GM12878 (cell line): ENCODE measurements at regions not wholly inside any gene's neighbourhood (a gene's known extent, or its start where the extent isn't known, plus 50 kb on each side); places are given as distances from the start of the nearest gene placed in this dataset.

Experiments used
- ATAC-seq: fragments of 200-7000 bp; cut with Tn5 transposase; 3 replicates; pipeline ENCODE4 v1.9.1; 2020; ENCODE audit warnings: mild to moderate bottlenecking, moderate library complexity
- BruUV-seq: library from RNA; stranded (reverse); fragments of 400-500 nt; replicated peaks from 2 replicates; lab custom pipeline; 2021; lab: Mats Ljungman, UMichigan
- CTCF ChIA-PET: fragments of 300-600 bp; sonication (Branson Sonifier 250); formaldehyde crosslinking; extraction: SDS; loops from one replicate; lab custom pipeline; 2021; ENCODE audit warnings: inconsistent platforms; lab: Yijun Ruan, JAX
- POLR2A ChIA-PET: fragments of 350-600 bp; formaldehyde crosslinking; extraction: SDS; loops from one replicate; lab custom pipeline; 2021; ENCODE audit warnings: inconsistent platforms; lab: Charles Lee
- RAD21 ChIA-PET: fragments of 300-600 bp; sonication (Branson Sonifier 250); formaldehyde crosslinking; loops from one replicate; lab custom pipeline; 2023; ENCODE audit warnings: antibody characterized with exemption; ENCODE audit not compliant: unreplicated experiment; lab: Charles Lee
- SMC1A ChIA-PET: fragments of 300-600 bp; sonication (Branson Sonifier 250); formaldehyde crosslinking; loops from one replicate; lab custom pipeline; 2023; ENCODE audit not compliant: unreplicated experiment, uncharacterized antibody; lab: Charles Lee
- DNase-seq: peaks from one replicate; pipeline ENCODE4 v3.0.0-alpha.2; 2011; ENCODE audit warnings: low read depth, low spot score
- FAIRE-seq: peaks from 3 replicates; lab custom pipeline; 2011; peaks lifted over from hg19 to GRCh38; lab: Jason Lieb, UNC
- H2AFZ ChIP-seq: 2 replicates; pipeline ENCODE4 v1.6.0; 2011; ENCODE audit warnings: low read depth, low read length, control low read depth; ENCODE audit not compliant: control insufficient read depth
- H3K27ac ChIP-seq: 2 replicates; pipeline ENCODE4 v1.5.1; 2011; ENCODE audit warnings: control low read depth; ENCODE audit not compliant: control insufficient read depth, insufficient read depth
- H3K27me3 ChIP-seq, 2 experiments: replicated peaks in 1 of 2; 2 replicates each; pipeline versions ENCODE4 v1.6.0 to v1.6.1; 2011; ENCODE audit warnings: low read length in 1 of 2; ENCODE audit not compliant: control insufficient read depth in 2 of 2, insufficient read depth in 2 of 2
- H3K36me3 ChIP-seq, 2 experiments: 2 replicates each; pipeline ENCODE4 v1.5.1; 2011; ENCODE audit warnings: low read length in 1 of 2; ENCODE audit not compliant: control insufficient read depth in 2 of 2, insufficient read depth in 2 of 2
- H3K4me1 ChIP-seq: 2 replicates; pipeline ENCODE4 v1.6.1; 2011; ENCODE audit warnings: mild to moderate bottlenecking, low read length, moderate library complexity, mixed read lengths; ENCODE audit not compliant: control insufficient read depth, insufficient read depth
- H3K4me2 ChIP-seq: 2 replicates; pipeline ENCODE4 v1.6.0; 2011; ENCODE audit warnings: control low read depth; ENCODE audit not compliant: control insufficient read depth, insufficient read depth
- H3K4me3 ChIP-seq: fragments of 200-600 bp; sonication (generic); 2 replicates; pipeline ENCODE4 v1.5.1; 2016
- H3K79me2 ChIP-seq: 2 replicates; pipeline ENCODE4 v1.6.0; 2011; ENCODE audit warnings: low read length; ENCODE audit not compliant: control insufficient read depth, insufficient read depth
- H3K9ac ChIP-seq: 2 replicates; pipeline ENCODE4 v1.8.0; 2011; ENCODE audit warnings: low read length, control low read depth, mixed read lengths; ENCODE audit not compliant: control insufficient read depth, insufficient read depth
- H3K9me3 ChIP-seq: replicated peaks from 3 replicates; pipeline ENCODE4 v1.5.1; 2011; ENCODE audit warnings: mild to moderate bottlenecking, low read length; ENCODE audit not compliant: control insufficient read depth, insufficient read depth
- H4K20me1 ChIP-seq: 2 replicates; pipeline ENCODE4 v1.6.0; 2011; ENCODE audit not compliant: control insufficient read depth, insufficient read depth
- CREB1 ChIP-seq: IDR thresholded peaks from 2 replicates; pipeline ENCODE4 v1.6.1; 2012; ENCODE audit warnings: low read depth, mild to moderate bottlenecking, inconsistent platforms
- LARP7 ChIP-seq: fragments of 450-650 bp; IDR thresholded peaks from 2 replicates; pipeline ENCODE4 v1.6.1; 2017; ENCODE audit warnings: mild to moderate bottlenecking
- MEF2B ChIP-seq: fragments of 450-650 bp; IDR thresholded peaks from 2 replicates; pipeline ENCODE4 v1.6.1; 2018; ENCODE audit warnings: mild to moderate bottlenecking, moderate library complexity; ENCODE audit not compliant: partially characterized antibody, poor library complexity, severe bottlenecking
- NFYA ChIP-seq: IDR thresholded peaks from 2 replicates; pipeline ENCODE4 v1.6.1; 2011; ENCODE audit warnings: low read depth, mild to moderate bottlenecking, low read length, improper control_type of control experiment, borderline replicate concordance
- NFYB ChIP-seq: IDR thresholded peaks from 2 replicates; pipeline ENCODE4 v1.6.1; 2011; ENCODE audit warnings: low read depth, mild to moderate bottlenecking, low read length, improper control_type of control experiment, moderate library complexity; ENCODE audit not compliant: insufficient read depth
- NRF1 ChIP-seq: conservative IDR thresholded peaks from 2 replicates; pipeline ENCODE4 v1.6.1; 2011; ENCODE audit warnings: mild to moderate bottlenecking, low read depth, low read length, improper control_type of control experiment
- PAX5 ChIP-seq: IDR thresholded peaks from 2 replicates; pipeline ENCODE4 v1.6.1; 2011; ENCODE audit warnings: low read depth, low read length, borderline replicate concordance
- POLR2AphosphoS2 ChIP-seq: IDR thresholded peaks from 2 replicates; pipeline ENCODE4 v1.6.1; 2011; ENCODE audit warnings: low read depth, mild to moderate bottlenecking, low read length, improper control_type of control experiment, moderate library complexity
- WRNIP1 ChIP-seq: IDR thresholded peaks from 2 replicates; pipeline ENCODE4 v1.6.1; 2011; ENCODE audit warnings: low read depth, low read length, improper control_type of control experiment, borderline replicate concordance
- ZBED1 ChIP-seq: IDR thresholded peaks from 2 replicates; pipeline ENCODE4 v1.6.1; 2016; ENCODE audit warnings: borderline replicate concordance
- ZNF274 ChIP-seq: IDR thresholded peaks from one replicate; pipeline ENCODE4 v1.8.0; 2011; ENCODE audit not compliant: insufficient read length, insufficient read depth
- ZNF622 ChIP-seq: fragments of 450-650 bp; IDR thresholded peaks from 2 replicates; pipeline ENCODE4 v1.6.1; 2017; ENCODE audit warnings: mild to moderate bottlenecking, inconsistent platforms
- ZZZ3 ChIP-seq: IDR thresholded peaks from 2 replicates; pipeline ENCODE4 v1.6.1; 2011; ENCODE audit warnings: low read depth; ENCODE audit not compliant: control insufficient read depth, insufficient read length
- WGBS: methylation state at CpG from one replicate; pipeline ENCODE4 v1.1.6; 2016; ENCODE audit warnings: low lambda C conversion rate; ENCODE audit not compliant: insufficient replicate concordance, insufficient coverage; ENCODE audit errors: missing lambda C conversion rate; 5-methylcytosine and 5-hydroxymethylcytosine counted together
- in situ Hi-C: fragments of 300-500 bp; cut with MboI; formaldehyde crosslinking; loops from 9 replicates; pipeline ENCODE4 v1.14.3; 2018; ENCODE audit warnings: mixed read lengths
- intact Hi-C: fragments of 100-400 bp; cut with micrococcal nuclease; formaldehyde crosslinking; loops from one replicate; pipeline ENCODE4 v1.14.2; 2022; ENCODE audit not compliant: unreplicated experiment
- TF ChIP-seq, protein P1 (sequence below): IDR thresholded peaks from 2 replicates; pipeline ENCODE4 v1.6.1; 2011; ENCODE audit warnings: borderline replicate concordance, low read depth, mild to moderate bottlenecking, moderate library complexity, low read length; ENCODE audit not compliant: insufficient read depth, poor library complexity, severe bottlenecking
- TF ChIP-seq, protein P2 (sequence below): IDR thresholded peaks from 2 replicates; pipeline ENCODE4 v1.6.1; 2012; ENCODE audit warnings: low read length, inconsistent platforms

DNA sequence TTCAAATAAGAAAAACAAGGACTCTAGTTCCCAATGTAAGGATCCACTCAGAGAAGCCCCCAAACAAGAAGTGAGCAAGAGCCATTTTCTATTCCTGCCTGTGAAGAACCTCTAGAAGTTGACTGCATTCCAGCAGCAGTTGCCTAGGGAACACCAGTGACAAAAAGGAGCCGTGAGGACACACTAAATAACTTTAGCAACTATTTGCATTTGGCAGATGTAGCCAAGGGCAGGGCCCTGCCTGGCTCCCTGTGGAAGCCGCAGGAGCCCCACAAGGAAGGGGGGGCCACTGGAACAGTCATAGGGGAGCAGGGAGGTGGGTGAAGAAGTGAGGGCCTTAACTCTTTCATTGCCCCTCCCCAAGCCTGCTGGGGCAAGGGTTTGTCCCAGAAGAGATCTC is 470.2 kb upstream of the PROK2 start:
- no peaks in the 10 kb centered on the region for H3K36me3 ChIP-seq
- no peaks in the 10 kb centered on the region; the same call in 2 of the 3 replicates for H3K9me3 ChIP-seq
- H3K4me1 ChIP-seq: peaks cover 16% of the 10 kb centered on the region
- BruUV-seq: no TSS peak
- H3K4me2 ChIP-seq: no peak overlapping the region
- H3K4me3 ChIP-seq: no peak overlapping the region
- no peak for FAIRE-seq
- RAD21 ChIA-PET: no interaction called here
- TF ChIP-seq NFYB (no peak), NFYA (no peak), POLR2AphosphoS2 (no peak), NRF1 (no peak), CREB1 (no peak), ZNF274 (no peak)
- SMC1A ChIA-PET: interaction anchor here (0.7 to 0.8 kb wide), 2 partner anchors 11 to 300 kb away, joined by 3 read pairs; no protein-coding TSS in a partner anchor
- no peak for ATAC-seq
- H2AFZ ChIP-seq: no peak overlapping the region
- no peak overlapping the region for H3K9ac ChIP-seq
- H4K20me1 ChIP-seq: no peaks in the 10 kb centered on the region
- in situ Hi-C loops: no loop called here
- POLR2A ChIA-PET: no interaction called here
- WGBS: 0% methylated on average over 2 of the region's 2 CpGs
- intact Hi-C loops: no loop called here
- H3K27ac ChIP-seq: no peak overlapping the region
- H3K79me2 ChIP-seq: no peaks in the 10 kb centered on the region
- H3K27me3 ChIP-seq: no peaks in the 10 kb centered on the region
- no peak for DNase-seq
- CTCF ChIA-PET: no interaction called here

DNA sequence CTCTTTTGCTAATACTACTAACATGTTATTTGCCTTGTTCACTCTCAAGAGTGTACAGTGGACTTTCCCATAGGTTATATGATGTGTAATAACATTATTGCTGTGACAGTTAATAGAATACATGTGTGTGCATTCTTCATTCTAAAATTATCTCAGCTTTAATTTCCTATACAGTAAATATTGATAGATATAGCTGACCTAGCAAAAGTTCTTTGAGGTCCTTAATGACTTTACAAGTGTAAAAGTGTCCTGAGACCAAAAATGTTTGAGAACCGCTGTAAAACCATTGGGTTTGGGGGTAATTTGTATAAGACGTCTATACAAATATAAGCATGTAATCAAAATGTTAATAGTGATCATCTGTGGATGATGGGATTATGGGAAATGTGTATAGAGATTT is 469.5 kb upstream of the PROK2 start:
- Histone ChIP-seq H3K4me2 (no peak overlapping the region), H3K79me2 (no peaks in the 10 kb centered on the region), H3K9ac (no peak overlapping the region), H3K36me3 (no peaks in the 10 kb centered on the region), H3K27me3 (no peaks in the 10 kb centered on the region), H4K20me1 (no peaks in the 10 kb centered on the region), H3K9me3 (no peaks in the 10 kb centered on the region; the same call in 2 of the 3 replicates), H3K4me3 (no peak overlapping the region), H3K4me1 (peaks cover 15% of the 10 kb centered on the region), H3K27ac (no peak overlapping the region), H2AFZ (no peak overlapping the region)
- no peak for ATAC-seq
- ChIA-PET SMC1A (interaction anchor here (0.8 to 1.0 kb wide), 2 partner anchors 12 to 304 kb away, joined by 3 read pairs; no protein-coding TSS in a partner anchor), POLR2A (interaction anchor here (0.6 kb wide), 1 partner anchor 104 kb away, joined by 3 read pairs; no protein-coding TSS in a partner anchor), CTCF (interaction anchor here (0.8 kb wide), 1 partner anchor 323 kb away, joined by 3 read pairs; no protein-coding TSS in a partner anchor), RAD21 (no interaction called here)
- no TSS peak for BruUV-seq
- intact Hi-C loops (no loop called here), in situ Hi-C loops (no loop called here)
- 94% methylated on average over 2 of the region's 2 CpGs for WGBS
- DNase-seq: no peak
- FAIRE-seq: no peak
- TF ChIP-seq MEF2B (no peak), ZZZ3 (no peak), PAX5 (no peak), LARP7 (no peak), ZNF622 (no peak), ZBED1 (no peak), WRNIP1 (no peak)
- TF ChIP-seq, protein P1, sequence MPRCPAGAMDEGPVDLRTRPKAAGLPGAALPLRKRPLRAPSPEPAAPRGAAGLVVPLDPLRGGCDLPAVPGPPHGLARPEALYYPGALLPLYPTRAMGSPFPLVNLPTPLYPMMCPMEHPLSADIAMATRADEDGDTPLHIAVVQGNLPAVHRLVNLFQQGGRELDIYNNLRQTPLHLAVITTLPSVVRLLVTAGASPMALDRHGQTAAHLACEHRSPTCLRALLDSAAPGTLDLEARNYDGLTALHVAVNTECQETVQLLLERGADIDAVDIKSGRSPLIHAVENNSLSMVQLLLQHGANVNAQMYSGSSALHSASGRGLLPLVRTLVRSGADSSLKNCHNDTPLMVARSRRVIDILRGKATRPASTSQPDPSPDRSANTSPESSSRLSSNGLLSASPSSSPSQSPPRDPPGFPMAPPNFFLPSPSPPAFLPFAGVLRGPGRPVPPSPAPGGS: no peak
- TF ChIP-seq, protein P2, sequence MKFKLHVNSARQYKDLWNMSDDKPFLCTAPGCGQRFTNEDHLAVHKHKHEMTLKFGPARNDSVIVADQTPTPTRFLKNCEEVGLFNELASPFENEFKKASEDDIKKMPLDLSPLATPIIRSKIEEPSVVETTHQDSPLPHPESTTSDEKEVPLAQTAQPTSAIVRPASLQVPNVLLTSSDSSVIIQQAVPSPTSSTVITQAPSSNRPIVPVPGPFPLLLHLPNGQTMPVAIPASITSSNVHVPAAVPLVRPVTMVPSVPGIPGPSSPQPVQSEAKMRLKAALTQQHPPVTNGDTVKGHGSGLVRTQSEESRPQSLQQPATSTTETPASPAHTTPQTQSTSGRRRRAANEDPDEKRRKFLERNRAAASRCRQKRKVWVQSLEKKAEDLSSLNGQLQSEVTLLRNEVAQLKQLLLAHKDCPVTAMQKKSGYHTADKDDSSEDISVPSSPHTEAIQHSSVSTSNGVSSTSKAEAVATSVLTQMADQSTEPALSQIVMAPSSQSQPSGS: no peak
